Kidney (tissue), 13 donors: ENCODE measurements at regions not wholly inside any gene's neighbourhood (a gene's known extent, or its start where the extent isn't known, plus 50 kb on each side); places are given as distances from the start of the nearest gene placed in this dataset.

Experiments used
- DNase-seq, 5 donors: peaks; one replicate each; pipeline ENCODE4 v3.0.0-alpha.2; 2013 to 2020
- FAIRE-seq: peaks from 2 replicates; lab custom pipeline; 2012; peaks lifted over from hg19 to GRCh38; lab: Jason Lieb, UNC
- H3K27ac ChIP-seq, 2 donors: one replicate each; pipeline ENCODE4 v1.7.0; 2013; ENCODE audit warnings: low read depth in 2 of 2, low read length in 2 of 2, inconsistent platforms in 1 of 2
- H3K27me3 ChIP-seq: one replicate; pipeline ENCODE4 v1.7.1; 2013; ENCODE audit warnings: low read length, inconsistent platforms; ENCODE audit not compliant: control insufficient read depth, insufficient read depth
- H3K36me3 ChIP-seq, 3 donors: one replicate each; pipeline versions ENCODE4 v1.7.0 to v1.7.1; 2013; ENCODE audit warnings: low read length in 3 of 3, control low read depth in 1 of 3, inconsistent platforms in 1 of 3; ENCODE audit not compliant: insufficient read depth in 3 of 3, control insufficient read depth in 2 of 3
- H3K4me1 ChIP-seq, 3 donors: one replicate each; pipeline versions ENCODE4 v1.7.0 to v1.7.1; 2013; ENCODE audit warnings: low read length in 3 of 3, inconsistent platforms in 1 of 3, low read depth in 1 of 3; ENCODE audit not compliant: control insufficient read depth in 2 of 3, insufficient read depth in 2 of 3
- H3K4me3 ChIP-seq, 3 donors: one replicate each; pipeline versions ENCODE4 v1.7.0 to v1.8.1; 2013; ENCODE audit warnings: low read length in 3 of 3, control low read depth in 1 of 3, inconsistent platforms in 1 of 3
- H3K9ac ChIP-seq, 3 donors: one replicate each; pipeline versions ENCODE4 v1.7.0 to v1.7.1; 2013; ENCODE audit warnings: low read length in 3 of 3, control low read depth in 1 of 3, inconsistent platforms in 1 of 3
- H3K9me3 ChIP-seq, 3 donors: one replicate each; pipeline versions ENCODE4 v1.7.0 to v1.7.1; 2013; ENCODE audit warnings: low read length in 3 of 3, control low read depth in 1 of 3, inconsistent platforms in 1 of 3; ENCODE audit not compliant: control insufficient read depth in 2 of 3, insufficient read depth in 1 of 3
- CTCF ChIP-seq: IDR thresholded peaks from 3 replicates; pipeline ENCODE4 v1.5.1; 2012; ENCODE audit warnings: mild to moderate bottlenecking, moderate library complexity, borderline replicate concordance; ENCODE audit not compliant: insufficient read depth; ENCODE audit errors: extremely low read depth
- intact Hi-C: fragments of 100-400 bp; cut with DNase I; formaldehyde crosslinking; loops from one replicate; pipeline ENCODE4 v1.11.1; 2022
- donor health status: control.
- donor health status: control.
- donor health status: control.
- donor health status: control.
- donor health status: control.
- donor health status: DM: yes; HTN: yes; CAD: no.
- donor health status: Normal renal cell carcinoma (clear cell type).

GRCh38 chr12:5344131-5344530, 87.8 kb upstream of the NTF3 start:
- intact Hi-C loops, result no loop called here
- Histone ChIP-seq H3K36me3 (no peaks in the 10 kb centered on the region), H3K9ac (no peak overlapping the region), H3K27ac (no peak overlapping the region), H3K9me3 (no peaks in the 10 kb centered on the region), H3K27me3 (no peaks in the 10 kb centered on the region), H3K4me1 (no peaks in the 10 kb centered on the region), H3K4me3 (no peak overlapping the region)
- no peak for TF ChIP-seq CTCF
- DNase-seq (no peak), FAIRE-seq (no peak)

DNA sequence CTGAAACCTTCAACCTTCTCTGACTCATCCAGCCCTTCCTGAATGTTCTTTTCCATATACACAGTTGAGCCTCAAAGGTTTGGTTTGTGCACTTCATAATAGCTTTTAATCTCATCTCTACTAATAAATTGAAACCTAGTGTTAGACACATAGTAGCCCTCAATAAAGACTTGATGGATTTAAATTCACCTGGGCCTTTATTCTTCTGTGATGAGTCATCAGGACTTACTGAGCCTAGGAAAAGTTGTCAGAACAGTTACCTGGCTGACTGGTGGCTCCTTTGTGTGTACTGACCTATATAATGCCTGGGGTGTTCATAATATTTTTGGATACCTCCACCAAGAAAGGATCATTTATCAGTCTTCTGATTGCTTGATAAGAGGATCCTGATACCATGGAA, 86.4 kb upstream of the NTF3 start:
- FAIRE-seq (no peak), DNase-seq (no peak)
- no peak overlapping the region for H3K9ac ChIP-seq
- no peaks in the 10 kb centered on the region for H3K36me3 ChIP-seq
- H3K4me3 ChIP-seq, result no peak overlapping the region
- H3K9me3 ChIP-seq, result no peaks in the 10 kb centered on the region
- intact Hi-C loops, result no loop called here
- no peaks in the 10 kb centered on the region for H3K27me3 ChIP-seq
- no peak for TF ChIP-seq CTCF
- no peak overlapping the region for H3K27ac ChIP-seq
- H3K4me1 ChIP-seq, result no peaks in the 10 kb centered on the region

DNA sequence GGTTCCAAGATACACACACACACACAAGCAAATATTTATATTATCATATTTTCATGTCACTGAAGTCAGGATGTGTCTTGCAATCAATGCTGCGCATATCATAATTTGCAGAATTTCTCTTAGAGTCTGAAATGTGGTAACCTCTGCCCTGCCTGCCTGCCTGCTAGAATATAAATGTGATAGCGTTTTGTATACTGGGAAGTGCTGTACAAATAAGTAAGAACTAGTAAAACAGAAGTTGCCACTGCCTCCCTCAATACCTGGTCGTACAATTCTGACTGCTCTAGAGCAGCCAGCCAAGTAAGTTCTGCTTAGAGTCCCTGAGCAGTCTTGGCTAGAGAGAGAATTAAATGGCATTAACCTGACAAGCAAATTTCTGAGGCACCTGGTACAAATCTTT, 83.9 kb upstream of the NTF3 start:
- no peak overlapping the region for H3K9ac ChIP-seq
- H3K4me3 ChIP-seq, result no peak overlapping the region
- H3K27ac ChIP-seq, result no peak overlapping the region
- H3K9me3 ChIP-seq, result no peaks in the 10 kb centered on the region
- intact Hi-C loops, result no loop called here
- no peaks in the 10 kb centered on the region for H3K36me3 ChIP-seq
- FAIRE-seq, result no peak
- no peaks in the 10 kb centered on the region for H3K27me3 ChIP-seq
- no peaks in the 10 kb centered on the region for H3K4me1 ChIP-seq
- no peak for TF ChIP-seq CTCF
- no peak for DNase-seq

GRCh38 chr12:5348491-5348890, 83.4 kb upstream of the NTF3 start:
- DNase-seq, result no peak
- intact Hi-C loops, result no loop called here

More at GRCh38 chr12:5348491-5348890, 83.4 kb upstream of the NTF3 start:
- H3K27me3 ChIP-seq, result no peaks in the 10 kb centered on the region
- H3K27ac ChIP-seq, result no peak overlapping the region
- H3K36me3 ChIP-seq, result no peaks in the 10 kb centered on the region
- no peak overlapping the region for H3K4me3 ChIP-seq
- H3K4me1 ChIP-seq, result no peaks in the 10 kb centered on the region
- TF ChIP-seq CTCF, result no peak
- FAIRE-seq, result no peak
- H3K9me3 ChIP-seq, result no peaks in the 10 kb centered on the region
- H3K9ac ChIP-seq, result no peak overlapping the region
